H1 (cell line): ENCODE measurements at regions not wholly inside any gene's neighbourhood (a gene's known extent, or its start where the extent isn't known, plus 50 kb on each side); places are given as distances from the start of the nearest gene placed in this dataset.

Experiments
- CTCF ChIA-PET: fragments of 300-600 bp; sonication (Branson Sonifier 250); formaldehyde crosslinking; loops from one replicate; lab custom pipeline; 2021; ENCODE audit not compliant: partially characterized antibody; lab: Charles Lee
- POLR2A ChIA-PET: fragments of 300-600 bp; sonication (Branson Sonifier 250); formaldehyde crosslinking; loops from one replicate; lab custom pipeline; 2021; ENCODE audit warnings: inconsistent platforms; ENCODE audit not compliant: partially characterized antibody; lab: Charles Lee
- DNase-seq, 2 experiments: peaks; one replicate each; pipeline versions ENCODE4 v3.0.0 to v3.0.0-alpha.2; 2010 to 2022; ENCODE audit warnings: low spot score in 2 of 2, low read depth in 1 of 2, mixed read lengths in 1 of 2
- FAIRE-seq: peaks from 2 replicates; lab custom pipeline; 2011; peaks lifted over from hg19 to GRCh38; lab: Jason Lieb, UNC
- H2AFZ ChIP-seq: 2 replicates; pipeline ENCODE4 v1.8.1; 2012; ENCODE audit warnings: low read length, inconsistent platforms
- H2AK5ac ChIP-seq: 2 replicates; pipeline ENCODE4 v1.6.1; 2013; ENCODE audit warnings: low read depth, low read length
- H2BK120ac ChIP-seq: replicated peaks from 2 replicates; pipeline ENCODE3; 2013; ENCODE audit warnings: low read depth, low read length, inconsistent platforms
- H2BK12ac ChIP-seq: 2 replicates; pipeline ENCODE4 v1.6.1; 2013; ENCODE audit warnings: low read depth, low read length
- H2BK15ac ChIP-seq: 2 replicates; pipeline ENCODE4 v1.6.1; 2013; ENCODE audit warnings: low read length
- H2BK20ac ChIP-seq: 2 replicates; pipeline ENCODE4 v1.6.1; 2013; ENCODE audit warnings: low read length
- H2BK5ac ChIP-seq: 2 replicates; pipeline ENCODE4 v1.6.1; 2013; ENCODE audit warnings: low read depth, low read length
- H3K14ac ChIP-seq: 2 replicates; pipeline ENCODE4 v1.6.1; 2013; ENCODE audit warnings: inconsistent platforms; ENCODE audit not compliant: insufficient read length
- H3K18ac ChIP-seq: 2 replicates; pipeline ENCODE4 v1.6.1; 2013; ENCODE audit warnings: low read length; ENCODE audit errors: extremely low read depth
- H3K23ac ChIP-seq: 2 replicates; pipeline ENCODE4 v1.6.1; 2013; ENCODE audit warnings: inconsistent platforms; ENCODE audit not compliant: insufficient read length
- H3K23me2 ChIP-seq: 2 replicates; pipeline ENCODE4 v1.6.1; 2013; ENCODE audit warnings: low read depth, low read length
- H3K27ac ChIP-seq: 2 replicates; pipeline ENCODE4 v1.6.1; 2011; ENCODE audit warnings: low read depth, low read length, inconsistent platforms
- H3K27me3 ChIP-seq, 4 experiments: replicated peaks in 1 of 4; 1 replicate in 1 of 4; 2 replicates in 3 of 4; pipeline versions ENCODE4 v1.6.1 to v1.8.1; 2011 to 2013; ENCODE audit warnings: low read length in 3 of 4, mild to moderate bottlenecking in 3 of 4, inconsistent platforms in 2 of 4, mixed read lengths in 2 of 4, moderate library complexity in 1 of 4; ENCODE audit not compliant: control insufficient read depth in 3 of 4, insufficient read depth in 3 of 4; ENCODE audit errors: extremely low read depth in 1 of 4
- H3K36me3 ChIP-seq, 4 experiments: 2 replicates each; pipeline versions ENCODE4 v1.6.1 to v1.8.1; 2011 to 2013; ENCODE audit warnings: mild to moderate bottlenecking in 4 of 4, low read length in 3 of 4, moderate library complexity in 2 of 4, control low read depth in 1 of 4, inconsistent platforms in 1 of 4; ENCODE audit not compliant: insufficient read depth in 4 of 4, control insufficient read depth in 2 of 4
- H3K4ac ChIP-seq: replicated peaks from 2 replicates; pipeline ENCODE3; 2013; ENCODE audit warnings: low read length, low read depth, mixed read lengths, inconsistent platforms; ENCODE audit not compliant: insufficient read length
- H3K4me1 ChIP-seq, 4 experiments: replicated peaks in 1 of 4; 1 replicate in 1 of 4; 2 replicates in 3 of 4; pipeline versions ENCODE4 v1.6.1 to v1.8.1; 2011 to 2013; ENCODE audit warnings: low read length in 3 of 4, inconsistent platforms in 2 of 4, mixed read lengths in 1 of 4; ENCODE audit not compliant: insufficient read depth in 4 of 4, control insufficient read depth in 3 of 4
- H3K4me2 ChIP-seq, 2 experiments: 2 replicates each; pipeline versions ENCODE4 v1.6.1 to v1.8.1; 2011 to 2013; ENCODE audit warnings: low read depth in 2 of 2, low read length in 2 of 2, control low read depth in 1 of 2, inconsistent platforms in 1 of 2, mild to moderate bottlenecking in 1 of 2; ENCODE audit not compliant: insufficient read depth in 1 of 2
- H3K4me3 ChIP-seq, 4 experiments: fragments of 200-600, 300-600 bp in 1 of 4; sonication (generic), shearing (Covaris generic), sonication (Bioruptor Twin) in 1 of 4; 2 replicates each; pipeline versions ENCODE4 v1.5.1 to v1.8.1; 2011 to 2016; ENCODE audit warnings: low read length in 4 of 4, low read depth in 3 of 4, control low read depth in 2 of 4, inconsistent platforms in 2 of 4, mild to moderate bottlenecking in 2 of 4, mixed read lengths in 1 of 4, moderate library complexity in 1 of 4; ENCODE audit not compliant: insufficient read depth in 2 of 4; ENCODE audit errors: extremely low read depth in 1 of 4
- H3K56ac ChIP-seq: replicated peaks from 2 replicates; pipeline ENCODE3; 2013; ENCODE audit warnings: low read depth, mild to moderate bottlenecking, mixed read lengths, low read length, inconsistent platforms; ENCODE audit not compliant: insufficient read length
- H3K79me1 ChIP-seq: 2 replicates; pipeline ENCODE4 v1.6.1; 2013; ENCODE audit warnings: low read depth, low read length, control low read depth
- H3K79me2 ChIP-seq, 2 experiments: 2 replicates each; pipeline versions ENCODE4 v1.6.1 to v1.8.1; 2012 to 2013; ENCODE audit warnings: low read length in 2 of 2, mild to moderate bottlenecking in 2 of 2, inconsistent platforms in 1 of 2; ENCODE audit not compliant: insufficient read depth in 2 of 2, control insufficient read depth in 1 of 2
- H3K9ac ChIP-seq, 4 experiments: replicated peaks in 1 of 4; 1 replicate in 1 of 4; 2 replicates in 3 of 4; pipeline versions ENCODE4 v1.6.1 to v1.8.1; 2011 to 2013; ENCODE audit warnings: low read depth in 3 of 4, low read length in 3 of 4, control low read depth in 2 of 4, mild to moderate bottlenecking in 2 of 4, moderate library complexity in 2 of 4, inconsistent platforms in 1 of 4; ENCODE audit errors: extremely low read depth in 1 of 4
- H3K9me3 ChIP-seq, 2 experiments: 2 replicates each; pipeline versions ENCODE4 v1.6.1 to v1.8.1; 2012 to 2013; ENCODE audit warnings: mild to moderate bottlenecking in 2 of 2, moderate library complexity in 2 of 2, control low read depth in 1 of 2, inconsistent platforms in 1 of 2, low read depth in 1 of 2, low read length in 1 of 2, mixed read lengths in 1 of 2; ENCODE audit not compliant: insufficient read depth in 2 of 2
- H4K20me1 ChIP-seq, 2 experiments: replicated peaks in 1 of 2; 2 replicates each; pipeline versions ENCODE3 to v1.8.1; 2011 to 2013; ENCODE audit warnings: inconsistent platforms in 2 of 2, low read length in 2 of 2, mild to moderate bottlenecking in 1 of 2; ENCODE audit not compliant: insufficient read depth in 2 of 2, control insufficient read depth in 1 of 2
- H4K5ac ChIP-seq: 2 replicates; pipeline ENCODE4 v1.6.1; 2013; ENCODE audit warnings: low read length, low read depth, mixed read lengths, inconsistent platforms; ENCODE audit not compliant: insufficient read length
- H4K8ac ChIP-seq: 2 replicates; pipeline ENCODE4 v1.8.0; 2013; ENCODE audit warnings: mild to moderate bottlenecking, moderate library complexity, low read length, inconsistent platforms; ENCODE audit not compliant: insufficient read depth; ENCODE audit errors: extremely low read depth
- H4K91ac ChIP-seq: replicated peaks from 2 replicates; pipeline ENCODE3; 2013; ENCODE audit warnings: low read length, mixed read lengths, inconsistent platforms; ENCODE audit not compliant: insufficient read length
- JUN ChIP-seq: IDR thresholded peaks from 2 replicates; pipeline ENCODE4 v1.6.1; 2011; ENCODE audit warnings: low read depth, mild to moderate bottlenecking, improper control_type of control experiment, low read length
- MAX ChIP-seq: IDR thresholded peaks from 2 replicates; pipeline ENCODE4 v1.6.1; 2012; ENCODE audit warnings: inconsistent platforms
- SP4 ChIP-seq: IDR thresholded peaks from 2 replicates; pipeline ENCODE4 v1.6.1; 2012; ENCODE audit warnings: low read length, inconsistent platforms
- SUZ12 ChIP-seq: fragments of 200-600 bp; sonication (generic); IDR thresholded peaks from 2 replicates; pipeline ENCODE4 v1.6.1; 2012; ENCODE audit warnings: mild to moderate bottlenecking, inconsistent platforms, low read length, moderate library complexity, mixed read lengths
- TEAD4 ChIP-seq: IDR thresholded peaks from 2 replicates; pipeline ENCODE4 v1.6.1; 2012; ENCODE audit warnings: low read depth, low read length, inconsistent platforms, mixed read lengths
- ZNF274 ChIP-seq: IDR thresholded peaks from 2 replicates; pipeline ENCODE4 v1.7.0; 2012; ENCODE audit warnings: low read length, borderline replicate concordance; ENCODE audit errors: extremely low read depth
- WGBS, 2 experiments: shearing (Covaris generic) in 1 of 2; methylation state at CpG; one replicate each; pipeline versions ENCODE4 v1.1.6 to v1.1.7; 2013 to 2015; ENCODE audit warnings: low lambda C conversion rate in 2 of 2, mixed read lengths in 2 of 2, inconsistent platforms in 1 of 2, low coverage in 1 of 2, missing lambda C conversion rate in 1 of 2; ENCODE audit not compliant: insufficient replicate concordance in 2 of 2, insufficient coverage in 1 of 2, insufficient read length in 1 of 2; ENCODE audit errors: extremely low coverage in 1 of 2, missing lambda C conversion rate in 1 of 2; 5-methylcytosine and 5-hydroxymethylcytosine counted together

GRCh38 chr7:21154614-21155013 is 273.3 kb upstream of the SP4 start:
- DNase-seq, result no peak
- no peak overlapping the region for H3K4me2 ChIP-seq

More at GRCh38 chr7:21154614-21155013, 273.3 kb upstream of the SP4 start:
- 92% methylated on average over 2 of the region's 2 CpGs; no CpG with 5 or more reads in 1 of the 2 experiments for WGBS, 2 experiments
- Histone ChIP-seq H2BK15ac (no peak overlapping the region), H3K14ac (no peak overlapping the region), H3K23me2 (no peaks in the 10 kb centered on the region), H2AK5ac (no peak overlapping the region), H3K4me1 (no peaks in the 10 kb centered on the region), H4K20me1 (no peaks in the 10 kb centered on the region), H2BK12ac (no peak overlapping the region), H3K23ac (no peak overlapping the region), H3K56ac (no peak overlapping the region), H3K36me3 (no peaks in the 10 kb centered on the region), H3K4me3 (no peak overlapping the region), H2BK5ac (no peak overlapping the region), H3K18ac (no peak overlapping the region), H3K79me1 (no peaks in the 10 kb centered on the region), H2BK120ac (no peak overlapping the region), H3K9me3 (no peaks in the 10 kb centered on the region), H3K27me3 (peaks cover 0 to 2% (median 0%) of the 10 kb centered on the region in 4 experiments; a peak in 1 of 7 replicates), H4K91ac (no peak overlapping the region), H3K4ac (no peak overlapping the region), H2BK20ac (no peak overlapping the region), H3K79me2 (no peaks in the 10 kb centered on the region), H2AFZ (no peak overlapping the region), H3K27ac (no peak overlapping the region), H3K9ac (no peak overlapping the region), H4K5ac (no peak overlapping the region), H4K8ac (no peak overlapping the region)
- POLR2A ChIA-PET, result interaction anchor here (0.6 kb wide), 1 partner anchor 1950 kb away, joined by 3 read pairs; no protein-coding TSS in a partner anchor
- no peak for FAIRE-seq
- TF ChIP-seq TEAD4 (no peak), MAX (no peak), ZNF274 (no peak), SP4 (no peak), JUN (no peak), SUZ12 (no peak)
- CTCF ChIA-PET, result no interaction called here
